IMR-90 (cell line): ENCODE measurements at regions not wholly inside any gene's neighbourhood (a gene's known extent, or its start where the extent isn't known, plus 50 kb on each side); places are given as distances from the start of the nearest gene placed in this dataset.

ENCODE experiments used
- ATAC-seq: fragments of 200-7000 bp; cut with Tn5 transposase; 2 replicates; pipeline ENCODE4 v1.9.1; 2020; ENCODE audit warnings: low read depth, mild to moderate bottlenecking, moderate library complexity
- BruUV-seq: library from RNA; stranded (reverse); fragments of 400-500 nt; replicated peaks from 2 replicates; lab custom pipeline; 2021; lab: Mats Ljungman, UMichigan
- CTCF ChIA-PET: fragments of 300-600 bp; formaldehyde crosslinking; extraction: SDS; loops from one replicate; lab custom pipeline; 2021; ENCODE audit warnings: antibody characterized with exemption; lab: Yijun Ruan, JAX
- POLR2A ChIA-PET: fragments of 300-600 bp; sonication (Branson Sonifier 250); formaldehyde crosslinking; loops from one replicate; lab custom pipeline; 2022; ENCODE audit warnings: antibody characterized with exemption; ENCODE audit not compliant: unreplicated experiment; lab: Charles Lee
- DNase-seq: peaks from one replicate; pipeline ENCODE4 v3.0.0; 2013
- H2AFZ ChIP-seq: replicated peaks from 2 replicates; pipeline ENCODE3; 2013; ENCODE audit warnings: low read length, mild to moderate bottlenecking; ENCODE audit not compliant: poor library complexity
- H2AK5ac ChIP-seq: 2 replicates; pipeline ENCODE4 v1.6.1; 2013; ENCODE audit warnings: low read depth, low read length, inconsistent platforms
- H2AK9ac ChIP-seq: replicated peaks from 2 replicates; pipeline ENCODE3; 2013; ENCODE audit warnings: mild to moderate bottlenecking, low read depth, low read length, moderate library complexity; ENCODE audit not compliant: poor library complexity
- H2BK120ac ChIP-seq: 2 replicates; pipeline ENCODE4 v1.6.1; 2013; ENCODE audit warnings: low read depth, low read length, inconsistent platforms
- H2BK15ac ChIP-seq: 3 replicates; pipeline ENCODE4 v1.6.1; 2013; ENCODE audit warnings: low read depth, low read length, inconsistent platforms
- H2BK20ac ChIP-seq: 2 replicates; pipeline ENCODE4 v1.6.1; 2013; ENCODE audit warnings: low read depth, mild to moderate bottlenecking, inconsistent platforms, low read length, moderate library complexity
- H2BK5ac ChIP-seq: 2 replicates; pipeline ENCODE4 v1.6.1; 2013; ENCODE audit warnings: mild to moderate bottlenecking, low read depth, low read length, inconsistent platforms; ENCODE audit not compliant: poor library complexity, severe bottlenecking
- H3K14ac ChIP-seq: replicated peaks from 2 replicates; pipeline ENCODE4 v1.6.1; 2013; ENCODE audit warnings: low read depth, low read length, inconsistent platforms
- H3K18ac ChIP-seq: 2 replicates; pipeline ENCODE4 v1.6.1; 2013; ENCODE audit warnings: low read depth, low read length, control low read depth
- H3K23ac ChIP-seq: 2 replicates; pipeline ENCODE4 v1.6.1; 2013; ENCODE audit warnings: low read depth, low read length, inconsistent platforms
- H3K27ac ChIP-seq: 2 replicates; pipeline ENCODE4 v1.5.1; 2013; ENCODE audit warnings: mild to moderate bottlenecking, control low read depth, low read length; ENCODE audit not compliant: insufficient read depth
- H3K27me3 ChIP-seq: 2 replicates; pipeline ENCODE4 v1.6.1; 2013; ENCODE audit warnings: low read length; ENCODE audit not compliant: control insufficient read depth, insufficient read depth
- H3K36me3 ChIP-seq: 2 replicates; pipeline ENCODE4 v1.6.1; 2013; ENCODE audit warnings: low read length, mixed read lengths; ENCODE audit not compliant: control insufficient read depth, insufficient read depth
- H3K4ac ChIP-seq: 2 replicates; pipeline ENCODE4 v1.6.1; 2013; ENCODE audit warnings: low read depth, low read length, inconsistent platforms
- H3K4me1 ChIP-seq: 2 replicates; pipeline ENCODE4 v1.6.1; 2013; ENCODE audit warnings: low read length, mixed read lengths; ENCODE audit not compliant: control insufficient read depth, insufficient read depth
- H3K4me2 ChIP-seq: 2 replicates; pipeline ENCODE4 v1.6.1; 2013; ENCODE audit warnings: low read depth, mild to moderate bottlenecking, control low read depth, low read length, moderate library complexity
- H3K4me3 ChIP-seq: 2 replicates; pipeline ENCODE4 v1.5.1; 2013; ENCODE audit warnings: low read depth, mild to moderate bottlenecking, control low read depth, low read length, moderate library complexity; ENCODE audit not compliant: insufficient read depth
- H3K56ac ChIP-seq: 2 replicates; pipeline ENCODE4 v1.6.1; 2013; ENCODE audit warnings: low read length, inconsistent platforms; ENCODE audit not compliant: insufficient read depth; ENCODE audit errors: extremely low read depth
- H3K79me1 ChIP-seq, 2 experiments: 2 replicates each; pipeline ENCODE4 v1.6.1; 2013; ENCODE audit warnings: low read length in 2 of 2, inconsistent platforms in 1 of 2, low read depth in 1 of 2
- H3K9ac ChIP-seq: 2 replicates; pipeline ENCODE4 v1.6.1; 2013; ENCODE audit warnings: low read depth, low read length, control low read depth
- H3K9me1 ChIP-seq: 2 replicates; pipeline ENCODE4 v1.6.1; 2013; ENCODE audit warnings: low read length, inconsistent platforms; ENCODE audit not compliant: insufficient read depth
- H3K9me3 ChIP-seq: 2 replicates; pipeline ENCODE4 v1.6.1; 2013; ENCODE audit warnings: low read length; ENCODE audit not compliant: control insufficient read depth, insufficient read depth
- H4K20me1 ChIP-seq: 2 replicates; pipeline ENCODE4 v1.6.1; 2013; ENCODE audit warnings: low read length, inconsistent platforms; ENCODE audit not compliant: insufficient read depth
- H4K5ac ChIP-seq: 2 replicates; pipeline ENCODE4 v1.6.1; 2013; ENCODE audit warnings: mild to moderate bottlenecking, low read depth, low read length, control low read depth
- H4K8ac ChIP-seq, 2 experiments: 2 replicates each; pipeline ENCODE4 v1.6.1; 2013; ENCODE audit warnings: low read depth in 2 of 2, low read length in 2 of 2, control low read depth in 1 of 2, inconsistent platforms in 1 of 2
- H4K91ac ChIP-seq: 2 replicates; pipeline ENCODE4 v1.6.1; 2013; ENCODE audit warnings: low read depth, low read length, inconsistent platforms; ENCODE audit not compliant: insufficient read depth
- BHLHE40 ChIP-seq: fragments of 150-350 bp; IDR thresholded peaks from 2 replicates; pipeline ENCODE4 v1.6.1; 2016; ENCODE audit warnings: mild to moderate bottlenecking, low read depth, low read length
- CEBPB ChIP-seq: IDR thresholded peaks from 2 replicates; pipeline ENCODE4 v1.6.1; 2012; ENCODE audit warnings: low read depth, low read length, improper control_type of control experiment
- CHD1 ChIP-seq: IDR thresholded peaks from 2 replicates; pipeline ENCODE4 v1.6.1; 2012; ENCODE audit warnings: low read depth, low read length, improper control_type of control experiment
- CTCF ChIP-seq: conservative IDR thresholded peaks from 2 replicates; pipeline ENCODE4 v1.5.1; 2012; ENCODE audit warnings: mild to moderate bottlenecking, low read depth, low read length, improper control_type of control experiment
- ELK1 ChIP-seq: fragments of 150-350 bp; IDR thresholded peaks from 2 replicates; pipeline ENCODE4 v1.6.1; 2016; ENCODE audit warnings: low read depth, mild to moderate bottlenecking, low read length, moderate library complexity, borderline replicate concordance
- FOS ChIP-seq: fragments of 150-350 bp; IDR thresholded peaks from 2 replicates; pipeline ENCODE4 v1.6.1; 2016; ENCODE audit warnings: low read depth, low read length
- MAFK ChIP-seq: IDR thresholded peaks from 2 replicates; pipeline ENCODE4 v1.6.1; 2012; ENCODE audit warnings: low read depth, low read length, improper control_type of control experiment
- POLR2A ChIP-seq: IDR thresholded peaks from 2 replicates; pipeline ENCODE4 v1.6.1; 2012; ENCODE audit warnings: mild to moderate bottlenecking, low read depth, low read length
- RAD21 ChIP-seq: IDR thresholded peaks from 2 replicates; pipeline ENCODE4 v1.6.1; 2012; ENCODE audit warnings: low read length, improper control_type of control experiment
- RCOR1 ChIP-seq: IDR thresholded peaks from 2 replicates; pipeline ENCODE4 v1.6.1; 2012; ENCODE audit warnings: mild to moderate bottlenecking, low read length, improper control_type of control experiment; ENCODE audit not compliant: insufficient replicate concordance
- RFX5 ChIP-seq: IDR thresholded peaks from 2 replicates; pipeline ENCODE4 v1.8.0; 2012; ENCODE audit warnings: low read depth, mild to moderate bottlenecking, low read length, moderate library complexity
- SMC3 ChIP-seq: fragments of 150-350 bp; IDR thresholded peaks from 2 replicates; pipeline ENCODE4 v1.6.1; 2016; ENCODE audit warnings: low read depth, mild to moderate bottlenecking, antibody characterized with exemption, low read length, moderate library complexity
- USF2 ChIP-seq: fragments of 150-350 bp; IDR thresholded peaks from 2 replicates; pipeline ENCODE4 v1.6.1; 2017; ENCODE audit warnings: mild to moderate bottlenecking, antibody characterized with exemption, low read length, low read depth
- WGBS, 2 experiments: methylation state at CpG; one replicate each; pipeline versions ENCODE4 v1.1.5 to v1.1.7; 2013; ENCODE audit warnings: missing lambda C conversion rate in 2 of 2; ENCODE audit not compliant: insufficient read length in 1 of 2; ENCODE audit errors: extremely low coverage in 2 of 2; 5-methylcytosine and 5-hydroxymethylcytosine counted together
- dilution Hi-C: fragments of 300-500 bp; cut with HindIII; formaldehyde crosslinking; loops from one replicate; pipeline ENCODE4 v1.14.3; 2018; ENCODE audit warnings: low sequenced_read_pairs; ENCODE audit not compliant: unreplicated experiment
- in situ Hi-C: fragments of 300-500 bp; cut with MboI; formaldehyde crosslinking; loops from 3 replicates; pipeline ENCODE4 v1.14.3; 2019; ENCODE audit warnings: low sequenced_read_pairs, inconsistent platforms, mixed read lengths
- intact Hi-C: fragments of 100-400 bp; cut with micrococcal nuclease; formaldehyde crosslinking; loops from 2 replicates; pipeline ENCODE4 v1.10.0; 2022

GRCh38 chr18:22739061-22739642, 194.0 kb upstream of the RBBP8 start:
- no TSS peak for BruUV-seq
- H4K5ac ChIP-seq, result no peak overlapping the region

More at GRCh38 chr18:22739061-22739642, 194.0 kb upstream of the RBBP8 start:
- intact Hi-C loops, result loop anchor here (10.0 kb wide), 1 partner anchor 56 kb away; no protein-coding TSS in a partner anchor
- in situ Hi-C loops, result no loop called here
- Histone ChIP-seq H4K91ac (no peak overlapping the region), H3K4me1 (peaks cover 2% of the 10 kb centered on the region; the same call in 1 of the 2 replicates), H3K9me1 (no peaks in the 10 kb centered on the region), H3K18ac (no peak overlapping the region), H2BK20ac (no peak overlapping the region), H2AFZ (no peak overlapping the region), H3K23ac (no peak overlapping the region), H3K9ac (no peak overlapping the region), H3K56ac (no peak overlapping the region), H3K27ac (no peak overlapping the region), H3K4me3 (no peak overlapping the region), H2BK15ac (no peak overlapping the region), H4K8ac (no peak overlapping the region), H3K4ac (no peak overlapping the region), H3K27me3 (no peaks in the 10 kb centered on the region), H2BK120ac (no peak overlapping the region), H2AK5ac (no peak overlapping the region), H2AK9ac (no peak overlapping the region), H3K14ac (no peak overlapping the region), H3K4me2 (no peak overlapping the region), H3K9me3 (no peaks in the 10 kb centered on the region), H4K20me1 (no peaks in the 10 kb centered on the region), H3K79me1 (no peaks in the 10 kb centered on the region), H2BK5ac (no peak overlapping the region), H3K36me3 (no peaks in the 10 kb centered on the region)
- no peak for TF ChIP-seq POLR2A
- no peak for TF ChIP-seq RAD21
- no peak for TF ChIP-seq RFX5
- TF ChIP-seq CEBPB, result no peak
- no peak for TF ChIP-seq RCOR1
- TF ChIP-seq ELK1, result no peak
- no peak for TF ChIP-seq FOS
- TF ChIP-seq MAFK, result no peak
- no peak for TF ChIP-seq BHLHE40
- no peak for TF ChIP-seq USF2
- TF ChIP-seq CTCF, result no peak
- no peak for TF ChIP-seq SMC3
- no peak for TF ChIP-seq CHD1
- dilution Hi-C loops, result no loop called here
- ChIA-PET CTCF (no interaction called here), POLR2A (no interaction called here)
- WGBS, 2 experiments, result no CpG with 5 or more reads among the region's 2 CpGs
- ATAC-seq (no peak), DNase-seq (no peak)
